ENCODE measurements at regions not wholly inside any gene's neighbourhood (a gene's known extent, or its start where the extent isn't known, plus 50 kb on each side); places are given as distances from the start of the nearest gene placed in this dataset.
"Not testable (repeated sequence)": the region's sequence is repeated elsewhere in the genome, so short reads cannot be mapped to it uniquely, and the experiment has no call there.

DNA sequence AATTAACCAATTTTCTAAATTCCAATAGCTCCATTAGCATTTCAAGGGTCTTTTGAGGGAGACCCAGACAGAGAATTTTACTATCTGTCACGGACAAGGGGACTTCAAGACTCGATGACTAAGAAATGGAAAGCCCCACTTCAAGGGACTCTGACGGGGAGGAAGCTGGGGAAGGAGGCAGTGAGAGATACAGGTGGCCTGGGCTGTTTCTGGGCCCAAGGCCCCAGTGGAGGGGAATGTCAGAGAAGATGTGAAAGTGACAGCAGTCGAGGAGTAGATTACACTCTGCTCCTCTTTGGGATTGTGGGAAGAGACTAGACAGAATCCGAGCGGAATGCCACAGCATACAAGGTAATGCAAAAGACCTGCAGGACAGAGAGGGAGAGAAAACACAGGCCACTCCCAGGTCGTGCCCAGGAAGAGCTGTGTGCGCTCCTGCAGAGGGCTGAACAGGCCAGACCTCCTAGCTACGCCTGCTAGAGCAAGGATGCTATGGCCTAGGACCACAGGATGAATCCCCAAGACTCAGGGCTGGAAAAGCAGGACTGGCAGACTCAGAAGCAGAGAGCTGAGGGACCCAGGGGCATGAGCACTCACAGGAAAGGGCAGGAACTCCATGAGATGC is 321.5 kb upstream of the CHRNA7 start:
- DNase-seq, H3K4me3 Mint-ChIP-seq, H3K4me1 Mint-ChIP-seq, H3K27me3 Mint-ChIP-seq, H3K9me3 Mint-ChIP-seq, H3K36me3 Mint-ChIP-seq: not testable (repeated sequence)
- H3K27ac Mint-ChIP-seq, result peak overlapping the region; percentile 82
- peak; percentile 93 to 97 for ATAC-seq (replicated peaks)

DNA sequence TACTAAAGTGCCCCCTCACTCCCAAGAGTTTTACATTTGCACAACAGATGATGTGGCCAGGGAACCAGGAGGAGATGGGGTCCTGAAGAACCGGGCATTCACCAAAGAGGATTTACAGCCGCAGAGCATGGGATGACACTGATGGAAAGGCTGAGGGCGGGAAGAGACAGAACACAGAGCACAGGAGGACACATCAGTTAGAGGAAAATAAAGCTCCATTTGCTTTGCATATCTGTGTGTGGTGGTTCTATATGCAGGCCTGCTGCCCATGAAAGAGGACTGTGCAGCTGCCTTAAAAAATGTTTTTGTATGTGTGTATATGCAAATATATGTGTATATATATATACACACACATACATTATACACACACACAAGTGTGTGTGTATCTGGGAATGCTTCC is 320.8 kb upstream of the CHRNA7 start:
- not testable (repeated sequence) for H3K9me3 Mint-ChIP-seq; H3K36me3 Mint-ChIP-seq; ATAC-seq (replicated peaks); DNase-seq; H3K4me1 Mint-ChIP-seq; H3K4me3 Mint-ChIP-seq; H3K27me3 Mint-ChIP-seq; H3K27ac Mint-ChIP-seq

DNA sequence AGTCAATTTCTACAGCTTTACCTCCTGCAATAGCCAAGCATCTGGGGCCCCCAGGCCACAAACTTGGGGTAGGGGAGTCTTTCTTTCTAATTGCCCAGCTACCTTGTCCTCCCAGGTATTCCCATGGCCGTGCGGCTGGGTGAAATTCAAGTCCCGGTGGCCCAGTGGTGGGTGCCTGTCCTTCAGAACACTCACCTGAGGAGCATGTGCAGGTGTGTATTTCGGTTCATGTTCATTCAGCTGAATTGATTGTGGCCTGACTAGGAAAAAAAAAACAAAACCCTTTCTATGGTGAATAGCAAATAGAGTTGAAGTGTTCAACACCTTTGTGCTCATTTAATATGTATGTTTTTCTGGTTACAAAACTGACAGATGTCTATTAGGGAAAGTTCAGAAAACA is 319.5 kb upstream of the CHRNA7 start:
- H3K4me1 Mint-ChIP-seq; H3K9me3 Mint-ChIP-seq; H3K36me3 Mint-ChIP-seq; ATAC-seq (replicated peaks); DNase-seq; H3K27ac Mint-ChIP-seq; H3K27me3 Mint-ChIP-seq; H3K4me3 Mint-ChIP-seq: not testable (repeated sequence)

DNA sequence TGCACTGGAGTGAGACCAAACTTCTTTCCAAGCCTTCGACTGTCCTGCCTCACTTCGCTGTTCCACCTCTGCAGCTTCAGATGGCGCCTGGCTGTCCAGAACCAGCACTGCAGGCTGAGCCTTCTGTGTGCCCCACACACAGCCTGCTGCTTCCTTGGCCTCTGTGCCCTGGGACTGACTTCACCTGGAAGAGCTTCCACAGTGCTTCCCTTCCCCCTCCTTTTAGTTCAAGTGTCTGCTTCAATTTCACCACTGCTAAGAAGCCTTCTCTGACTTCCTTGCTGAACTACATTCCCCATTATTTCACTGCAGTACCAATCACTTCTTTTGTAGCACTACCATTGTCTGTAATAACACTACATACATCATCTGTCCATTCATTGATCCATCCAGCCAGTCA is 315.1 kb upstream of the CHRNA7 start:
- H3K4me1 Mint-ChIP-seq; ATAC-seq (replicated peaks); DNase-seq; H3K27me3 Mint-ChIP-seq; H3K9me3 Mint-ChIP-seq; H3K27ac Mint-ChIP-seq; H3K4me3 Mint-ChIP-seq; H3K36me3 Mint-ChIP-seq: not testable (repeated sequence)

DNA sequence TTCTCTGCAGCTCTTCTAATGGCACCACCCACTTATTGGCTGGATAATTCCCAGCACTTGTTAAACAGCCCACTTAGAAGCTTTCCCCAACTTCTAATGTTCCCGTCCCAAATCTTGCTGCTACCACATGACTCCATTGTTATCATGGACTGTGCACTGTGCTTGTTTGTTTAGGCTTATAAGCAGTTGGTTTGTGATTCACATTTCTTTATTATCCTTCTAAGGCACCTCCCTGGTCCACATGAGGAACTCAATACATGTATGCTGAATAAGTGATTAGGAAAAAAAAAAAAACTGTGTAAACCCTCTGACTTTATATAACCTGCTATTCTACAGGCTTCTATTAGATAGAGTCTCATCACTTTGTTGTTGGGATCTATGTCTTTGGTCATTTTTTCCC is 311.7 kb upstream of the CHRNA7 start:
- H3K9me3 Mint-ChIP-seq; H3K36me3 Mint-ChIP-seq; H3K4me3 Mint-ChIP-seq; ATAC-seq (replicated peaks); H3K4me1 Mint-ChIP-seq; DNase-seq; H3K27me3 Mint-ChIP-seq; H3K27ac Mint-ChIP-seq: not testable (repeated sequence)

DNA sequence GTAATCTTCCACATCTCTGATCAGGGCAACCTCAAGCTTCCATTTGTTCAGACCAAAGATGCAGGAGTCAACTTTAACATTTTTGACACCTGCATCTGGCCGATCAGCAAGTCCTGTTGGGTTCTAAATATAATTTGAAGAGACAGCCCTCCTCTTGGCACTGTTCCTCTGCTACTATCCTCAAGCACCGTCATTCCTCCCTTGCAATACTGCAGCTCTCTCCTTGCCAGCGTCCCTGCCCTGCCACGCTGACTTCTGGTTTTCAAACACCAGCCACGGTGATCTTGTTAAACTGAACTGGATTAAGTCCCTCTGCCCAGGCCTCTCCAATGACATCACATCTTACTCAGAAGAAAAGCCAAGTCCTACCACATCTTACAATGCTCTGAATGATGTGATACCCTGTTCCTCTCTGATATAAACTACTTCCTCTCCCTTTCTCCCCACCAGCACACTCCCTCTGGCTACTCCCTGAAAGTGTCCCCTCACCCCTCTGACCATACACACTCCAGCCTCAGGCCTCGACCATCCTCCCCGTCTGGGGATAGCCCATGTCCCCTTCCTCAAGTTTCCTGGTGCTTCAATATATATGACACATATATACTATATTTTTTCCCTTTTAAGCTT is 310.8 kb upstream of the CHRNA7 start:
- not testable (repeated sequence) for H3K27me3 Mint-ChIP-seq

DNA sequence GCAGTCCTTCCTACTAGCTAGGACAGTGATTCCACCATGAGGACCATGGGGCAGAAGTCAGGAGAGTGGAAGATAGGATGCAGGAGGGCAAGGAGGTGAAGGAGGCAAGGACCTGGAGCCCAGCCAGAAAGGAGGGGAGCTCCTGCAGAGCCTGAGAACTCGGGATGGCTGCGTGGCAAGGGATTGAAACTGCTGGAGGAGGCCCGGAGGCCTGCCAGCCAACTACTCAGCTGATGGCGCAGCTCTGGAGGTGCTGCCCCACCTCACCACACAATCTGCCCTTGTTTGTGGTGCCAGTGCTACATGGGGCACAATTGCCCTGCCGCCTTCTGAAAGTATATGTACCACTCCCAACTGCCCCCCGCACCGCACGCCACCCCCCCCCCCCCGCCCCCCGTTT is 307.3 kb upstream of the CHRNA7 start:
- H3K4me3 Mint-ChIP-seq; H3K9me3 Mint-ChIP-seq; ATAC-seq (replicated peaks); H3K27ac Mint-ChIP-seq; DNase-seq; H3K36me3 Mint-ChIP-seq; H3K27me3 Mint-ChIP-seq; H3K4me1 Mint-ChIP-seq: not testable (repeated sequence)

More for the DNA sequence above, 310.8 kb upstream of the CHRNA7 start:
- not testable (repeated sequence) for H3K9me3 Mint-ChIP-seq; ATAC-seq (replicated peaks); H3K4me3 Mint-ChIP-seq; H3K36me3 Mint-ChIP-seq; H3K4me1 Mint-ChIP-seq; DNase-seq; H3K27ac Mint-ChIP-seq

DNA sequence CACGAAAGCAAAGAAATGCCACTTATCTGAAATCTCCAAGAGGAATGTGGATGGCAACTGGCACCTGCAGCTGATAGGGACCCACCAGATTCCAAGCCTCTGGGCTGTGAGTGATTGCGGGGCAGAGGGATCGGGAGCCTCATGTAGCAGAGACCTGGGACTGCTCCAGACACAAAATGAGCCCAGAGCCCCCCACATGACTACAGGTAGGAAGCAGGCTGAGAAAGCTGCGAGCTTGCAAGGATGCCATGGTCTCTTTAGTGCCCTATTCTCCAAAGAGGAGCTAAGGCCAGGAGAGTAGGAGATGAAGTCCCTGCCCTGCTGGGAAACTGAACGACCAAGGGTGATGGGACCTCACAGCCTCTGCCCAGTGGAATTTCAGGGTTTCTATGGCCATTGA is 305.4 kb upstream of the CHRNA7 start:
- H3K27me3 Mint-ChIP-seq, result peaks cover 12 to 15% of the 10 kb centered on the region in 2 donors
- not testable (repeated sequence) for H3K27ac Mint-ChIP-seq; ATAC-seq (replicated peaks); DNase-seq; H3K4me3 Mint-ChIP-seq; H3K36me3 Mint-ChIP-seq; H3K4me1 Mint-ChIP-seq; H3K9me3 Mint-ChIP-seq

DNA sequence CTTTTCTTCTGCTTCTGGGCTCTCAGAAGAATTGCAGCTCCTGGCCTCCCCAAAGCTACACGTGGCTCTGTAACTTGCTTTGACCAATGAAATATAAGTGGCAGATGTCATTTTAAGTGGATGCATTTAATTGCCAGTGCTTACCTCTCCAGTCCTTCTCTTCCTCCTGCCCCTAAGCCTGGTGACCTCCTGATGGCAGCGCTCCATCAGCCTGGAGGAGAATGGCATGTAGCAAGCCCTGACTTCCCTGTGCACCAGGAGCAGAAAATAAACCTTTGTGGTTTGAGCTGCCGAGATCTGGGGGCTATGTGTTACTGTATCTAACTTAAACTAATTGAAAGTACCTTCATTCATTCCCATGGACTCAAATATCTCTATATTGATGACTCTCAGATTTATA is 304.7 kb upstream of the CHRNA7 start:
- DNase-seq; H3K9me3 Mint-ChIP-seq; H3K4me3 Mint-ChIP-seq; ATAC-seq (replicated peaks); H3K36me3 Mint-ChIP-seq; H3K27ac Mint-ChIP-seq; H3K4me1 Mint-ChIP-seq: not testable (repeated sequence)
- peaks cover 15 to 17% of the 10 kb centered on the region in 2 donors for H3K27me3 Mint-ChIP-seq

DNA sequence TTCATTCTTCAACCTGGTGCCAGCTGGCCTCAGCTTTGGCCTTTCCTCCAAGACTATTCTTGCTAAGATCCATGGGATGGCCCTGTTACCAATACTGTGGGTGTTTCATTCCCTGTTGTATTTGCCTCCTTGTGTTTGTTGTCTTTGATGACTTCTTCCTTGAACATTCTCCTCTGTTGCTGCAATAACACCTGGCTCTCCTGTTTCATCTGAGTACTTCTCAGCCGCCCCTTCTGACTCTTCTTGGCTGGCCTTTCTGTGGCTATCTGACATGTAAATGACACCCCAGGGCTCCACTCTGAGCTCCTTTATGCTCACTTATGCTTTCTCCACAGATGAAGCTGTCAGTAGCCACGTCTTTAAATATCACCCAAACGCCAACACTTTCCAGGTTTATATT is 302.7 kb upstream of the CHRNA7 start:
- H3K27me3 Mint-ChIP-seq, result peaks cover 20 to 25% of the 10 kb centered on the region in 2 donors

DNA sequence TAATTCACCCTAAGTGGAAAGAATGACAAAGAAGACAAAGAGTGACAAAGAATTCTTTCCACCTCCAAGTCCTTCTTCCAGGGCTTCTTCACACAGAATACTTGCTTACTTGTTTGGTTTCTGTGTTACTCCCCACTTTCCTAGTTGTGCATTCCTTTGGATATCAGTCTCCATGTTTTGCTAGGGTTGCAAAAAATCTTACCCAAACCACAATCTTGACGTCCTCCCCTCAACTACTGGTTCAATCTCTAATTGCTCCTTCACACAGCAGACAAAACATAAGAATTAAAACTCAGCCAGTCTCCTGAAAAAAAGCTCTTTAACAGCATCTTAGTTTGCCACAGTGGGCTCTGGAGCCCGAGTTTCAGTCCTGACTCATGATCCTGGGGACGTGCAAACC is 297.6 kb upstream of the CHRNA7 start:
- H3K27ac Mint-ChIP-seq, result no peak overlapping the region
- DNase-seq, result no peak
- peaks cover 6 to 8% of the 10 kb centered on the region in 2 donors for H3K9me3 Mint-ChIP-seq
- no peak overlapping the region for H3K4me3 Mint-ChIP-seq
- no peaks in the 10 kb centered on the region for H3K4me1 Mint-ChIP-seq
- no peak for ATAC-seq (replicated peaks)
- peaks cover 22 to 31% of the 10 kb centered on the region in 2 donors for H3K27me3 Mint-ChIP-seq
- H3K36me3 Mint-ChIP-seq, result no peaks in the 10 kb centered on the region

More for the DNA sequence above, 302.7 kb upstream of the CHRNA7 start:
- DNase-seq (no peak), ATAC-seq (replicated peaks) (no peak)
- Mint-ChIP-seq H3K36me3 (no peaks in the 10 kb centered on the region), H3K27ac (no peak overlapping the region), H3K9me3 (peaks cover 0 to 2% of the 10 kb centered on the region in 2 donors), H3K4me1 (no peaks in the 10 kb centered on the region), H3K4me3 (no peak overlapping the region)

DNA sequence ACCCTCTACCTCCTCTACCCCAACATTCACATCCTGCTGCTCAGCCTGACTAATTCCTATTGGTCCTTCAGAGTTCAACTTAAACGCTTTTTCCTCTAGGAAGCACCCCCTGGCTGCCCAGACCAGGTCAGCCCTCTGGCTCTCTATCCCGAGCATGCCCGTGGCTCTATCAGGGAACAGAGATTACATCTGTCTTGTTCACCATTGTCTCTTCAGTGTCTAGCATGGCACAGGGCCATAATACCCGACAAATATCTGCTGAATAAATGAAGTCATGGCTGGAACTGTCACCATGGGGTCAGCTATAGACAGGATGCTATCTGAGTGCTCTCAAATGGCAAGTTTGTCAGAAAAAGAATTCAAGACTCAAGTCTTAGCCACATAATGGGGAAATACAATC is 296.9 kb upstream of the CHRNA7 start:
- Mint-ChIP-seq H3K36me3 (no peaks in the 10 kb centered on the region), H3K4me1 (no peaks in the 10 kb centered on the region), H3K4me3 (no peak overlapping the region), H3K9me3 (peaks cover 6 to 8% of the 10 kb centered on the region in 2 donors), H3K27me3 (peaks cover 15 to 28% of the 10 kb centered on the region in 2 donors), H3K27ac (no peak overlapping the region)
- DNase-seq (no peak), ATAC-seq (replicated peaks) (no peak)

DNA sequence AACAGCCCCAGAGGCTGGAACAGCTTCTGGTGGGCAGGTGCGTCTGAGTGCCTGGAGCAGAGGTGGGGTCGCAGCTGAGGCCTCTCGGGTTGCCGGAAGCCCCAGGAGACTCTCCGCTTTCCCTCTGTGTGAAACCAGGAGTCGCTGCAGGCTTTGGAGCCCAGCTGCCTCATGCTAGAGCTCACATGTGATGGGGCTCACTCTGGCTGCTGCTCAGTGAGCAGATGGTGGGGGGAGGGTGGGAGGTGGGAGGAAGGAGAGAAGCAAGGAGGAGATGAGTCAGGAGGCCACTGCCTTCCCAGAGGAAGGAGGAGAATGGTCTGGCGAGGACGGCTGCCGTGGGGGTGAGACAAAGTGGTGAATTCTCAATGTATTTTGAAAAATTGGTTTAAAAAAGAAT is 290.1 kb upstream of the CHRNA7 start:
- no peak for ATAC-seq (replicated peaks)
- H3K4me1 Mint-ChIP-seq, result no peaks in the 10 kb centered on the region
- peaks cover 0 to 2% of the 10 kb centered on the region in 2 donors for H3K36me3 Mint-ChIP-seq
- peaks cover 12 to 15% of the 10 kb centered on the region in 2 donors for H3K9me3 Mint-ChIP-seq
- no peak overlapping the region for H3K27ac Mint-ChIP-seq
- no peak overlapping the region for H3K4me3 Mint-ChIP-seq
- DNase-seq, result no peak
- peaks cover 7 to 9% of the 10 kb centered on the region in 2 donors for H3K27me3 Mint-ChIP-seq

DNA sequence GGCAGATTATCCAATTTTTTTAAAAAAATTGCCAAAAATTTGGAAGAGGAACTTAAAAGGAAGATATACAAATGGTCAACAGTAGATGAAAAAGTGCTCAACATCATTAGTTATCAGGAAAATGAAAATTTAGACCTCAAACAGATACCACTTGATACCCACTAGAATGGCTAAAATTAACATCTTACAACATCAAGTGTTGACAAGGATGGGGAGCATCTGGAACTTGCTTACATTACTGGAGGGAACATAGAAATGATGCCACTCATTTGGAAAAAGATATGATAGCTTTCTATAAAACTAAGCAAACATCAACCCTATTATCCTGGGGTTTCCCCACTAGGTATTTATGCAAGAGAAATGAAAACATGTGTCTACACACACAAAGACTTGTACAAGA is 284.5 kb upstream of the CHRNA7 start:
- Mint-ChIP-seq H3K27ac (no peak overlapping the region), H3K4me1 (no peaks in the 10 kb centered on the region), H3K4me3 (no peak overlapping the region), H3K27me3 (peaks cover 7 to 9% of the 10 kb centered on the region in 2 donors), H3K36me3 (peaks cover 0 to 4% of the 10 kb centered on the region in 2 donors), H3K9me3 (peaks cover 11 to 12% of the 10 kb centered on the region in 2 donors)
- no peak for DNase-seq
- no peak for ATAC-seq (replicated peaks)

DNA sequence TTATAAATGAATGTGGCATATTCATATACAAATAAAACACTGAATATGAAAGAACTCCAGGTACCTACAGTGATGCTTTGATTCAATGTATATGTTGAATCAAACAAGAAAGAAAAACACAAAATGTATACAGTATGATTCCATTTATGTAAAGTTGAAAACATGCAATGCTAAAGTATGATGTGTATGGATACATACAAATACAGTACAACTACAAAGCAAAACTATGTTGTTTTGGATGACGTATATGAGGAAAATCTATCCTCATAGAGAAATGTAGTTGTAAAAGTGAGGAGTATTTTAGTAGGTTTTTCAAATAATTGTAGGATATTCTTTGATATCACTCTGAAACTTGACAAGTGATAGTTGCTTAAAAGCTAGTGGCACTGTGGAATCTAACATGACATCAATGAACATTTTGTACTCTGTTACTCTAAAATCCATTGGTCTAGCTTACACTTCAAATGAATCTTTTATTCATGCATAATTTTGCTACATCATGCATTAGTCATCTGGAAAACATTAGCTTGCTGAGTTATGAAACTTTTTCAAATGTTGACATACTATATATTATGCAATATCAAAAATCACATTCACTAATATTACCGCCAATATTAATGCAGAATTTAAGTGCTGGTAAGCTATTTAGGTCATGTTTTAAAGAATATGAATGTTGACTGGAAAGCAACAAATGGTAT is 278.1 kb upstream of the CHRNA7 start:
- peaks cover 7 to 9% of the 10 kb centered on the region in 2 donors for H3K27me3 Mint-ChIP-seq
- no peak for ATAC-seq (replicated peaks)
- H3K4me1 Mint-ChIP-seq, result no peaks in the 10 kb centered on the region

More for the DNA sequence above, 278.1 kb upstream of the CHRNA7 start:
- Mint-ChIP-seq H3K4me3 (no peak overlapping the region), H3K36me3 (peaks cover 0 to 2% of the 10 kb centered on the region in 2 donors), H3K9me3 (peaks cover 0 to 6% of the 10 kb centered on the region in 2 donors), H3K27ac (no peak overlapping the region)
- no peak for DNase-seq
